ENCODE measurements at regions not wholly inside any gene's neighbourhood (a gene's known extent, or its start where the extent isn't known, plus 50 kb on each side); places are given as distances from the start of the nearest gene placed in this dataset.

DNA sequence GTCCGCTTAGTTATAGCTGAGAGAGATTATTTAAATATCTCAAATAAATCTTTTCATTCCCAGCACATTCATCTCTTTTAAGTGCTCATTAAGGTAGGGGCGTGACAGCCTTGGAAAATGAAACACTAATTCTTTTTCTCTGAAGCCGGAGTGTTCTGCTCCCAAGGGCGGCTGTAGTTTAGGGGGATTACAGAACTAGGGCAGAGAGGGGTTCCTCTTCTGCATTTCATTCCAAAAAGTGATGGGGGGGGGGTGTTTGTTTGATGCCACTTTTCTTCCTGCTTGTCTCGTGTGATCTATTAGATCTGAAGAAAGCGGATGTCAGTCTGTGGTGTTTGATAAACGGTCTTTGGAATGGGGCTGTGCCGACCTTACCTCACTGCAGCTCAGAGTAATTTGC lies 506.5 kb upstream of the MGMT start:
- TF ChIP-seq, protein P1, sequence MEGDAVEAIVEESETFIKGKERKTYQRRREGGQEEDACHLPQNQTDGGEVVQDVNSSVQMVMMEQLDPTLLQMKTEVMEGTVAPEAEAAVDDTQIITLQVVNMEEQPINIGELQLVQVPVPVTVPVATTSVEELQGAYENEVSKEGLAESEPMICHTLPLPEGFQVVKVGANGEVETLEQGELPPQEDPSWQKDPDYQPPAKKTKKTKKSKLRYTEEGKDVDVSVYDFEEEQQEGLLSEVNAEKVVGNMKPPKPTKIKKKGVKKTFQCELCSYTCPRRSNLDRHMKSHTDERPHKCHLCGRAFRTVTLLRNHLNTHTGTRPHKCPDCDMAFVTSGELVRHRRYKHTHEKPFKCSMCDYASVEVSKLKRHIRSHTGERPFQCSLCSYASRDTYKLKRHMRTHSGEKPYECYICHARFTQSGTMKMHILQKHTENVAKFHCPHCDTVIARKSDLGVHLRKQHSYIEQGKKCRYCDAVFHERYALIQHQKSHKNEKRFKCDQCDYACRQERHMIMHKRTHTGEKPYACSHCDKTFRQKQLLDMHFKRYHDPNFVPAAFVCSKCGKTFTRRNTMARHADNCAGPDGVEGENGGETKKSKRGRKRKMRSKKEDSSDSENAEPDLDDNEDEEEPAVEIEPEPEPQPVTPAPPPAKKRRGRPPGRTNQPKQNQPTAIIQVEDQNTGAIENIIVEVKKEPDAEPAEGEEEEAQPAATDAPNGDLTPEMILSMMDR (IDR thresholded peaks at IDR 0.05; ENCODE audit: low read depth, low read length, poor library complexity, severe bottlenecking): no peak
- no peak for TF ChIP-seq EZH2phosphoT487 (IDR thresholded peaks at IDR 0.05; ENCODE audit: borderline replicate concordance, low read length)

Measured in DOHH2 (cell line).